GM23338 (cell line): ENCODE measurements at regions not wholly inside any gene's neighbourhood (a gene's known extent, or its start where the extent isn't known, plus 50 kb on each side); places are given as distances from the start of the nearest gene placed in this dataset.

Experiments
- ATAC-seq: fragments of 200-7000 bp; cut with Tn5 transposase; 3 replicates; pipeline ENCODE4 v1.9.1; 2020
- DNase-seq: peaks from one replicate; pipeline ENCODE4 v3.0.0-alpha.2; 2015; ENCODE audit warnings: low spot score
- H2AFZ ChIP-seq: fragments of 200-600 bp; sonication (generic); 2 replicates; pipeline ENCODE4 v1.8.0; 2016; ENCODE audit warnings: antibody characterized with exemption, mild to moderate bottlenecking, moderate library complexity
- H3F3A ChIP-seq: fragments of 200-600 bp; sonication (generic); replicated peaks from 2 replicates; pipeline ENCODE4 v1.8.0; 2017; ENCODE audit warnings: antibody characterized with exemption, mixed run types, low read depth
- H3K27ac ChIP-seq: fragments of 200-600 bp; sonication (generic); 2 replicates; pipeline ENCODE4 v1.6.1; 2016; ENCODE audit warnings: low read depth
- H3K27me3 ChIP-seq: fragments of 200-600 bp; sonication (generic); 2 replicates; pipeline ENCODE4 v1.8.0; 2016; ENCODE audit warnings: mild to moderate bottlenecking, mixed run types, moderate library complexity; ENCODE audit not compliant: insufficient read depth
- H3K36me3 ChIP-seq: fragments of 200-600 bp; sonication (generic); 2 replicates; pipeline ENCODE4 v1.8.0; 2016; ENCODE audit warnings: mild to moderate bottlenecking; ENCODE audit not compliant: insufficient read depth
- H3K4me1 ChIP-seq: fragments of 200-600 bp; sonication (generic); 2 replicates; pipeline ENCODE4 v1.8.0; 2016; ENCODE audit warnings: mild to moderate bottlenecking, moderate library complexity; ENCODE audit not compliant: insufficient read depth
- H3K4me2 ChIP-seq: fragments of 200-600 bp; sonication (generic); 2 replicates; pipeline ENCODE4 v1.7.1; 2017; ENCODE audit warnings: mixed run types
- H3K4me3 ChIP-seq: fragments of 200-600 bp; sonication (generic); 2 replicates; pipeline ENCODE4 v1.6.1; 2016; ENCODE audit warnings: mixed run types
- H3K79me2 ChIP-seq: fragments of 200-600 bp; sonication (generic); replicated peaks from 2 replicates; pipeline ENCODE4 v1.8.0; 2017; ENCODE audit warnings: mild to moderate bottlenecking; ENCODE audit not compliant: insufficient read depth
- H3K9me2 ChIP-seq: fragments of 200-600 bp; sonication (generic); 2 replicates; pipeline ENCODE4 v1.8.0; 2017; ENCODE audit not compliant: insufficient read depth
- H4K20me1 ChIP-seq: fragments of 200-600 bp; sonication (generic); replicated peaks from 2 replicates; pipeline ENCODE4 v1.8.0; 2017; ENCODE audit warnings: mild to moderate bottlenecking; ENCODE audit not compliant: insufficient read depth
- H3K27ac Mint-ChIP-seq: 2 replicates; pipeline ENCODE4 v1.8.0; 2020; ENCODE audit warnings: inconsistent platforms, mild to moderate bottlenecking, moderate library complexity, mixed read lengths
- H3K27me3 Mint-ChIP-seq: 3 replicates; pipeline ENCODE4 v1.8.0; 2022; ENCODE audit warnings: low read depth, mild to moderate bottlenecking, moderate library complexity, mixed read lengths, inconsistent platforms; ENCODE audit not compliant: insufficient read depth, poor library complexity
- H3K36me3 Mint-ChIP-seq: 3 replicates; pipeline ENCODE4 v1.8.0; 2021; ENCODE audit warnings: low read depth, mild to moderate bottlenecking, inconsistent platforms, moderate library complexity, mixed read lengths
- H3K4me1 Mint-ChIP-seq: 3 replicates; pipeline ENCODE4 v1.8.0; 2020; ENCODE audit warnings: mild to moderate bottlenecking, inconsistent platforms, mixed read lengths
- H3K4me3 Mint-ChIP-seq: 3 replicates; pipeline ENCODE4 v1.8.0; 2021; ENCODE audit warnings: moderate library complexity, mild to moderate bottlenecking, inconsistent platforms, mixed read lengths
- H3K9me3 Mint-ChIP-seq: 3 replicates; pipeline ENCODE4 v1.8.0; 2020; ENCODE audit warnings: moderate library complexity, mild to moderate bottlenecking, inconsistent platforms, mixed read lengths
- CREB1 ChIP-seq: fragments of 250-450 bp; sonication (Bioruptor Pico); IDR thresholded peaks from 2 replicates; pipeline ENCODE4 v1.5.0; 2020; ENCODE audit warnings: low read depth, mild to moderate bottlenecking, moderate library complexity
- ETS1 ChIP-seq: IDR thresholded peaks from 2 replicates; pipeline ENCODE4 v1.6.1; 2016; ENCODE audit warnings: antibody characterized with exemption
- EZH2 ChIP-seq: fragments of 200-600 bp; sonication (generic); IDR thresholded peaks from one replicate; pipeline ENCODE4 v1.8.0; 2017; ENCODE audit warnings: antibody characterized with exemption, mild to moderate bottlenecking, low read depth; ENCODE audit not compliant: unreplicated experiment
- EZH2phosphoT487 ChIP-seq: fragments of 200-600 bp; sonication (generic); IDR thresholded peaks from one replicate; pipeline ENCODE4 v1.8.1; 2018; ENCODE audit warnings: antibody characterized with exemption; ENCODE audit not compliant: unreplicated experiment
- JUNB ChIP-seq: IDR thresholded peaks from one replicate; pipeline ENCODE4 v1.6.1; 2016; ENCODE audit warnings: antibody characterized with exemption; ENCODE audit not compliant: unreplicated experiment
- NANOG ChIP-seq: IDR thresholded peaks from 2 replicates; pipeline ENCODE4 v1.6.1; 2016; ENCODE audit warnings: antibody characterized with exemption, borderline replicate concordance
- POLR2AphosphoS5 ChIP-seq: IDR thresholded peaks from 2 replicates; pipeline ENCODE4 v1.6.1; 2016; ENCODE audit warnings: antibody characterized with exemption, low read depth
- STAT1 ChIP-seq: IDR thresholded peaks from one replicate; pipeline ENCODE4 v1.6.1; 2016; ENCODE audit warnings: antibody characterized with exemption; ENCODE audit not compliant: unreplicated experiment
- ZNF114 ChIP-seq: fragments of 250-450 bp; sonication (Bioruptor Pico); IDR thresholded peaks from 2 replicates; pipeline ENCODE4 v1.5.0; 2020; ENCODE audit warnings: mild to moderate bottlenecking, moderate library complexity
- ZNF331 ChIP-seq: fragments of 250-450 bp; sonication (Bioruptor Pico); IDR thresholded peaks from 2 replicates; pipeline ENCODE4 v1.5.0; 2020; ENCODE audit warnings: low read depth, mild to moderate bottlenecking, moderate library complexity
- TF ChIP-seq, protein P1 (sequence below): IDR thresholded peaks from one replicate; pipeline ENCODE4 v1.6.1; 2018; ENCODE audit warnings: antibody characterized with exemption; ENCODE audit not compliant: unreplicated experiment
- TF ChIP-seq, protein P2 (sequence below): fragments of 250-450 bp; sonication (Bioruptor Pico); IDR thresholded peaks from 2 replicates; pipeline ENCODE4 v1.5.0; 2020; ENCODE audit warnings: mild to moderate bottlenecking, moderate library complexity

- Mint-ChIP-seq H3K4me1 (peaks cover 10% of the 10 kb centered on the region; the same call in 2 of the 3 replicates), H3K36me3 (no peaks in the 10 kb centered on the region), H3K9me3 (no peaks in the 10 kb centered on the region), H3K27me3 (no peaks in the 10 kb centered on the region), H3K27ac (no peak overlapping the region), H3K4me3 (no peak overlapping the region)
- peak overlapping the region; percentile 19; the same call in 1 of the 2 replicates for H2AFZ ChIP-seq
- DNase-seq (no peak), ATAC-seq (no peak)
- H3K4me1 ChIP-seq = no peaks in the 10 kb centered on the region
- no peak overlapping the region for H3K4me3 ChIP-seq
- no peaks in the 10 kb centered on the region for H4K20me1 ChIP-seq
- no peak overlapping the region for H3K4me2 ChIP-seq
- no peaks in the 10 kb centered on the region for H3K9me2 ChIP-seq
- H3K27me3 ChIP-seq = no peaks in the 10 kb centered on the region
- no peak overlapping the region for H3K27ac ChIP-seq
- H3K79me2 ChIP-seq = no peaks in the 10 kb centered on the region
- no peaks in the 10 kb centered on the region for H3F3A ChIP-seq
- H3K36me3 ChIP-seq = no peaks in the 10 kb centered on the region
- TF ChIP-seq STAT1 (no peak), EZH2phosphoT487 (no peak), ZNF331 (CRISPR knock-in tag) (no peak), JUNB (no peak), CREB1 (CRISPR knock-in tag) (no peak), NANOG (no peak), ETS1 (no peak), ZNF114 (CRISPR knock-in tag) (no peak), POLR2AphosphoS5 (no peak), EZH2 (no peak)
- TF ChIP-seq, protein P1, sequence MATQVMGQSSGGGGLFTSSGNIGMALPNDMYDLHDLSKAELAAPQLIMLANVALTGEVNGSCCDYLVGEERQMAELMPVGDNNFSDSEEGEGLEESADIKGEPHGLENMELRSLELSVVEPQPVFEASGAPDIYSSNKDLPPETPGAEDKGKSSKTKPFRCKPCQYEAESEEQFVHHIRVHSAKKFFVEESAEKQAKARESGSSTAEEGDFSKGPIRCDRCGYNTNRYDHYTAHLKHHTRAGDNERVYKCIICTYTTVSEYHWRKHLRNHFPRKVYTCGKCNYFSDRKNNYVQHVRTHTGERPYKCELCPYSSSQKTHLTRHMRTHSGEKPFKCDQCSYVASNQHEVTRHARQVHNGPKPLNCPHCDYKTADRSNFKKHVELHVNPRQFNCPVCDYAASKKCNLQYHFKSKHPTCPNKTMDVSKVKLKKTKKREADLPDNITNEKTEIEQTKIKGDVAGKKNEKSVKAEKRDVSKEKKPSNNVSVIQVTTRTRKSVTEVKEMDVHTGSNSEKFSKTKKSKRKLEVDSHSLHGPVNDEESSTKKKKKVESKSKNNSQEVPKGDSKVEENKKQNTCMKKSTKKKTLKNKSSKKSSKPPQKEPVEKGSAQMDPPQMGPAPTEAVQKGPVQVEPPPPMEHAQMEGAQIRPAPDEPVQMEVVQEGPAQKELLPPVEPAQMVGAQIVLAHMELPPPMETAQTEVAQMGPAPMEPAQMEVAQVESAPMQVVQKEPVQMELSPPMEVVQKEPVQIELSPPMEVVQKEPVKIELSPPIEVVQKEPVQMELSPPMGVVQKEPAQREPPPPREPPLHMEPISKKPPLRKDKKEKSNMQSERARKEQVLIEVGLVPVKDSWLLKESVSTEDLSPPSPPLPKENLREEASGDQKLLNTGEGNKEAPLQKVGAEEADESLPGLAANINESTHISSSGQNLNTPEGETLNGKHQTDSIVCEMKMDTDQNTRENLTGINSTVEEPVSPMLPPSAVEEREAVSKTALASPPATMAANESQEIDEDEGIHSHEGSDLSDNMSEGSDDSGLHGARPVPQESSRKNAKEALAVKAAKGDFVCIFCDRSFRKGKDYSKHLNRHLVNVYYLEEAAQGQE = no peak
- TF ChIP-seq, protein P2, sequence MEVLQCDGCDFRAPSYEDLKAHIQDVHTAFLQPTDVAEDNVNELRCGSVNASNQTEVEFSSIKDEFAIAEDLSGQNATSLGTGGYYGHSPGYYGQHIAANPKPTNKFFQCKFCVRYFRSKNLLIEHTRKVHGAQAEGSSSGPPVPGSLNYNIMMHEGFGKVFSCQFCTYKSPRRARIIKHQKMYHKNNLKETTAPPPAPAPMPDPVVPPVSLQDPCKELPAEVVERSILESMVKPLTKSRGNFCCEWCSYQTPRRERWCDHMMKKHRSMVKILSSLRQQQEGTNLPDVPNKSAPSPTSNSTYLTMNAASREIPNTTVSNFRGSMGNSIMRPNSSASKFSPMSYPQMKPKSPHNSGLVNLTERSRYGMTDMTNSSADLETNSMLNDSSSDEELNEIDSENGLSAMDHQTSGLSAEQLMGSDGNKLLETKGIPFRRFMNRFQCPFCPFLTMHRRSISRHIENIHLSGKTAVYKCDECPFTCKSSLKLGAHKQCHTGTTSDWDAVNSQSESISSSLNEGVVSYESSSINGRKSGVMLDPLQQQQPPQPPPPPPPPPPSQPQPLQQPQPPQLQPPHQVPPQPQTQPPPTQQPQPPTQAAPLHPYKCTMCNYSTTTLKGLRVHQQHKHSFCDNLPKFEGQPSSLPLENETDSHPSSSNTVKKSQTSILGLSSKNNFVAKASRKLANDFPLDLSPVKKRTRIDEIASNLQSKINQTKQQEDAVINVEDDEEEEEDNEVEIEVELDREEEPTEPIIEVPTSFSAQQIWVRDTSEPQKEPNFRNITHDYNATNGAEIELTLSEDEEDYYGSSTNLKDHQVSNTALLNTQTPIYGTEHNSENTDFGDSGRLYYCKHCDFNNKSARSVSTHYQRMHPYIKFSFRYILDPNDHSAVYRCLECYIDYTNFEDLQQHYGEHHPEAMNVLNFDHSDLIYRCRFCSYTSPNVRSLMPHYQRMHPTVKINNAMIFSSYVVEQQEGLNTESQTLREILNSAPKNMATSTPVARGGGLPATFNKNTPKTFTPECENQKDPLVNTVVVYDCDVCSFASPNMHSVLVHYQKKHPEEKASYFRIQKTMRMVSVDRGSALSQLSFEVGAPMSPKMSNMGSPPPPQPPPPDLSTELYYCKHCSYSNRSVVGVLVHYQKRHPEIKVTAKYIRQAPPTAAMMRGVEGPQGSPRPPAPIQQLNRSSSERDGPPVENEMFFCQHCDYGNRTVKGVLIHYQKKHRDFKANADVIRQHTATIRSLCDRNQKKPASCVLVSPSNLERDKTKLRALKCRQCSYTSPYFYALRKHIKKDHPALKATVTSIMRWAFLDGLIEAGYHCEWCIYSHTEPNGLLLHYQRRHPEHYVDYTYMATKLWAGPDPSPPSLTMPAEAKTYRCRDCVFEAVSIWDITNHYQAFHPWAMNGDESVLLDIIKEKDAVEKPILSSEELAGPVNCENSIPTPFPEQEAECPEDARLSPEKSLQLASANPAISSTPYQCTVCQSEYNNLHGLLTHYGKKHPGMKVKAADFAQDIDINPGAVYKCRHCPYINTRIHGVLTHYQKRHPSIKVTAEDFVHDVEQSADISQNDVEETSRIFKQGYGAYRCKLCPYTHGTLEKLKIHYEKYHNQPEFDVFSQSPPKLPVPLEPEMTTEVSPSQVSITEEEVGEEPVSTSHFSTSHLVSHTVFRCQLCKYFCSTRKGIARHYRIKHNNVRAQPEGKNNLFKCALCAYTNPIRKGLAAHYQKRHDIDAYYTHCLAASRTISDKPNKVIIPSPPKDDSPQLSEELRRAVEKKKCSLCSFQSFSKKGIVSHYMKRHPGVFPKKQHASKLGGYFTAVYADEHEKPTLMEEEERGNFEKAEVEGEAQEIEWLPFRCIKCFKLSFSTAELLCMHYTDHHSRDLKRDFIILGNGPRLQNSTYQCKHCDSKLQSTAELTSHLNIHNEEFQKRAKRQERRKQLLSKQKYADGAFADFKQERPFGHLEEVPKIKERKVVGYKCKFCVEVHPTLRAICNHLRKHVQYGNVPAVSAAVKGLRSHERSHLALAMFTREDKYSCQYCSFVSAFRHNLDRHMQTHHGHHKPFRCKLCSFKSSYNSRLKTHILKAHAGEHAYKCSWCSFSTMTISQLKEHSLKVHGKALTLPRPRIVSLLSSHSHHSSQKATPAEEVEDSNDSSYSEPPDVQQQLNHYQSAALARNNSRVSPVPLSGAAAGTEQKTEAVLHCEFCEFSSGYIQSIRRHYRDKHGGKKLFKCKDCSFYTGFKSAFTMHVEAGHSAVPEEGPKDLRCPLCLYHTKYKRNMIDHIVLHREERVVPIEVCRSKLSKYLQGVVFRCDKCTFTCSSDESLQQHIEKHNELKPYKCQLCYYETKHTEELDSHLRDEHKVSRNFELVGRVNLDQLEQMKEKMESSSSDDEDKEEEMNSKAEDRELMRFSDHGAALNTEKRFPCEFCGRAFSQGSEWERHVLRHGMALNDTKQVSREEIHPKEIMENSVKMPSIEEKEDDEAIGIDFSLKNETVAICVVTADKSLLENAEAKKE (CRISPR knock-in tag) = no peak
Observed at GRCh38 chr18:64384101-64384500, 235.2 kb upstream of the LINC00305 start.
